ENCODE measurements at regions not wholly inside any gene's neighbourhood (a gene's known extent, or its start where the extent isn't known, plus 50 kb on each side); places are given as distances from the start of the nearest gene placed in this dataset.

DNA sequence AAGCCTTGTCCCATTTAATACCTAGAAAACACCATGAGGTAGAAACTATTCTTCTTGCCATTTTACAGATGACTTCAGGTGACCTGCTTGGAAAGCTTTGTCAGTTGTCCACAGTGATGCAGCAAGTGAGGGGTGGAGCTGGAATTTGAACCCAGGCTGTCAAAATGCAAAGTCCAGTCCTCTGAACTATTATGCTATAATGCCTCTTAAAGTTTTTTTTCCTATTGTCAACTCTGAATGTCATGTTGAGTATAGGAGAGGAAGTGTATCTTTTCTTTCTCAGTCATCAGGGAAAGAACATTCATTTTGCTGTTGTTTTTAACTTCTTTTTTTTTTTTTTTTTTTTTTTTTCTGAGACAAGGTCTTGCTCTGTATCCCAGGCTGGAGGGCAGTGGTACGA lies 525.6 kb downstream of the XYLT1 start:
- Histone ChIP-seq H3K4me3 (ENCODE audit: severe bottlenecking) (no peak overlapping the region), H3K27ac (ENCODE audit: poor library complexity, severe bottlenecking) (no peak overlapping the region), H3K4me1 (ENCODE audit: insufficient read depth, poor library complexity, severe bottlenecking) (no peaks in the 10 kb centered on the region), H3K36me3 (ENCODE audit: low read depth) (no peaks in the 10 kb centered on the region), H3K27me3 (ENCODE audit: insufficient read depth, poor library complexity, severe bottlenecking) (peaks cover 5% of the 10 kb centered on the region), H3K9me3 (ENCODE audit: severe bottlenecking) (no peaks in the 10 kb centered on the region)
- TF ChIP-seq CTCF (IDR thresholded peaks at IDR 0.05; ENCODE audit: poor library complexity, severe bottlenecking) = no peak
- ATAC-seq (ENCODE audit: low read depth) (no peak), DNase-seq (ENCODE audit: low spot score) (no peak)

GRCh38 chr16:16956376-16956775 lies 514.4 kb downstream of the XYLT1 start:
- Histone ChIP-seq H3K36me3 (ENCODE audit: low read depth) (no peaks in the 10 kb centered on the region), H3K27me3 (ENCODE audit: insufficient read depth, poor library complexity, severe bottlenecking) (peaks cover 3% of the 10 kb centered on the region)
- ATAC-seq (ENCODE audit: low read depth) = no peak

DNA sequence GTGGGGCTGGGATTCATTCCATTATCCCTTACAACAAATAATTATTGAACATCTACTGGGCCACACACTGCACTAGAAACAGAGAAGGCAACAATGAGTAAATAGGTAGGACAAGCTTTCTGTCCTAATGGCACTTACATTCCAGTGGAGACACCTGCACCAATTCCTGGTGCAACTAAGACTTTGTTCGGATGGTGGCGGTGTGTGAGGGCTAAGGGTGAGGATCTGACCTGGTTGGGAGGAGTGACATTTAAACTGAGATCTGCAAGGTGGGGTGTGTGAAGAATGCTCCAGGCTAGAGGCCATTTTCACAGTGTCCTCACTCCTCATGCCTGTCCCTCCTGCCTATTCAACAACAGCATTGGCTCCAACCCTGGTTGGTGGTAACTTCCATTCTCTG lies 510.0 kb downstream of the XYLT1 start:
- no peak for TF ChIP-seq CTCF (IDR thresholded peaks at IDR 0.05; ENCODE audit: poor library complexity, severe bottlenecking)
- DNase-seq (ENCODE audit: low spot score) = no peak

More at GRCh38 chr16:16956376-16956775, 514.4 kb downstream of the XYLT1 start:
- no peak for DNase-seq (ENCODE audit: low spot score)
- Histone ChIP-seq H3K27ac (ENCODE audit: poor library complexity, severe bottlenecking) (no peak overlapping the region), H3K4me3 (ENCODE audit: severe bottlenecking) (no peak overlapping the region), H3K4me1 (ENCODE audit: insufficient read depth, poor library complexity, severe bottlenecking) (no peaks in the 10 kb centered on the region), H3K9me3 (ENCODE audit: severe bottlenecking) (no peaks in the 10 kb centered on the region)
- no peak for TF ChIP-seq CTCF (IDR thresholded peaks at IDR 0.05; ENCODE audit: poor library complexity, severe bottlenecking)

DNA sequence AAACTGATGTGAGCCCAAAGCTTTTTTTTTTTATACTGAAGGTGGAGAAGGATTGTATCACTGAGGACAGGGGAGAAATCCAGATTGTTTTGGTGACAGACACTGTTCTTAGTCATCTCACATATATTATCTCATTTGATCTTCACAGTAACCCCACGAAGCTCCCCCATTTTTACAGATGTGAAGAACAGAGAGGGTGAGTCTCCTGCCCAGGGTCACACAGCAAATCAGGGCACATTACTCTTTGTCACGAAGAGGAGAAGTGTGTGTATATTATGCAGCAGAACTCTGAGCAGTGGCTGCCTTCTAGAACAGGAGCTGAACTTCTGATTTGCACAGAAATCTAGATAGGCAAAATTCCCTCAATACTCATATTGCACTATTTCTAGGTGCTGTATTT lies 504.3 kb downstream of the XYLT1 start:
- H3K9me3 ChIP-seq (ENCODE audit: severe bottlenecking) = no peaks in the 10 kb centered on the region
- no peaks in the 10 kb centered on the region for H3K36me3 ChIP-seq (ENCODE audit: low read depth)
- no peak for TF ChIP-seq CTCF (IDR thresholded peaks at IDR 0.05; ENCODE audit: poor library complexity, severe bottlenecking)
- no peak overlapping the region for H3K4me3 ChIP-seq (ENCODE audit: severe bottlenecking)
- H3K27me3 ChIP-seq (ENCODE audit: insufficient read depth, poor library complexity, severe bottlenecking) = peaks cover 6% of the 10 kb centered on the region
- DNase-seq (ENCODE audit: low spot score) (no peak), ATAC-seq (ENCODE audit: low read depth) (no peak)
- no peak overlapping the region for H3K27ac ChIP-seq (ENCODE audit: poor library complexity, severe bottlenecking)
- no peaks in the 10 kb centered on the region for H3K4me1 ChIP-seq (ENCODE audit: insufficient read depth, poor library complexity, severe bottlenecking)

More for the DNA sequence above, 510.0 kb downstream of the XYLT1 start:
- H3K4me3 ChIP-seq (ENCODE audit: severe bottlenecking) = no peak overlapping the region
- no peaks in the 10 kb centered on the region for H3K4me1 ChIP-seq (ENCODE audit: insufficient read depth, poor library complexity, severe bottlenecking)
- H3K27ac ChIP-seq (ENCODE audit: poor library complexity, severe bottlenecking) = no peak overlapping the region
- no peak for ATAC-seq (ENCODE audit: low read depth)
- H3K36me3 ChIP-seq (ENCODE audit: low read depth) = no peaks in the 10 kb centered on the region
- no peaks in the 10 kb centered on the region for H3K9me3 ChIP-seq (ENCODE audit: severe bottlenecking)
- H3K27me3 ChIP-seq (ENCODE audit: insufficient read depth, poor library complexity, severe bottlenecking) = peaks cover 6% of the 10 kb centered on the region

GRCh38 chr16:16971042-16971441 lies 499.7 kb downstream of the XYLT1 start:
- no peak overlapping the region for H3K4me3 ChIP-seq (ENCODE audit: severe bottlenecking)
- H3K4me1 ChIP-seq (ENCODE audit: insufficient read depth, poor library complexity, severe bottlenecking) = no peaks in the 10 kb centered on the region
- no peaks in the 10 kb centered on the region for H3K36me3 ChIP-seq (ENCODE audit: low read depth)
- DNase-seq (ENCODE audit: low spot score) = no peak
- peaks cover 2% of the 10 kb centered on the region for H3K27me3 ChIP-seq (ENCODE audit: insufficient read depth, poor library complexity, severe bottlenecking)
- no peak overlapping the region for H3K27ac ChIP-seq (ENCODE audit: poor library complexity, severe bottlenecking)
- no peaks in the 10 kb centered on the region for H3K9me3 ChIP-seq (ENCODE audit: severe bottlenecking)
- TF ChIP-seq CTCF (IDR thresholded peaks at IDR 0.05; ENCODE audit: poor library complexity, severe bottlenecking) = no peak
- no peak for ATAC-seq (ENCODE audit: low read depth)

Measured in RWPE2 (cell line).